Liver (tissue), 8 donors: ENCODE measurements at regions not wholly inside any gene's neighbourhood (a gene's known extent, or its start where the extent isn't known, plus 50 kb on each side); places are given as distances from the start of the nearest gene placed in this dataset.

ENCODE experiments used
- DNase-seq: peaks from one replicate; pipeline ENCODE4 v3.0.0-alpha.2; 2017; ENCODE audit warnings: low spot score
- H3K27ac ChIP-seq, 2 donors: one replicate each; pipeline ENCODE4 v1.7.0; 2013; ENCODE audit warnings: inconsistent platforms in 2 of 2, low read length in 2 of 2, control low read depth in 1 of 2, low read depth in 1 of 2, mild to moderate bottlenecking in 1 of 2
- H3K27me3 ChIP-seq, 4 donors: one replicate each; pipeline versions ENCODE4 v1.6.1 to v1.7.0; 2013; ENCODE audit warnings: low read length in 3 of 4, inconsistent platforms in 1 of 4, mild to moderate bottlenecking in 1 of 4, moderate library complexity in 1 of 4; ENCODE audit not compliant: control insufficient read depth in 4 of 4, insufficient read depth in 4 of 4
- H3K36me3 ChIP-seq, 4 donors: one replicate each; pipeline versions ENCODE4 v1.6.1 to v1.7.0; 2013; ENCODE audit warnings: low read length in 3 of 4, mild to moderate bottlenecking in 3 of 4, low read depth in 1 of 4, moderate library complexity in 1 of 4; ENCODE audit not compliant: control insufficient read depth in 4 of 4, insufficient read depth in 3 of 4
- H3K4me1 ChIP-seq, 4 donors: one replicate each; pipeline versions ENCODE4 v1.6.1 to v1.7.0; 2013; ENCODE audit warnings: low read length in 3 of 4, mild to moderate bottlenecking in 3 of 4, moderate library complexity in 1 of 4; ENCODE audit not compliant: control insufficient read depth in 4 of 4, insufficient read depth in 4 of 4
- H3K4me3 ChIP-seq, 3 donors: one replicate each; pipeline versions ENCODE4 v1.6.1 to v1.7.0; 2013; ENCODE audit warnings: low read length in 3 of 3, control low read depth in 1 of 3, low read depth in 1 of 3, mild to moderate bottlenecking in 1 of 3
- H3K9ac ChIP-seq, 2 donors: one replicate each; pipeline ENCODE4 v1.7.0; 2013; ENCODE audit warnings: low read length in 2 of 2, mild to moderate bottlenecking in 2 of 2, moderate library complexity in 2 of 2, control low read depth in 1 of 2, low read depth in 1 of 2
- H3K9me3 ChIP-seq, 4 donors: one replicate each; pipeline versions ENCODE4 v1.6.1 to v1.7.0; 2013; ENCODE audit warnings: low read length in 3 of 4; ENCODE audit not compliant: control insufficient read depth in 4 of 4
- ATF3 ChIP-seq: IDR thresholded peaks from 2 replicates; pipeline ENCODE4 v1.6.1; 2016; ENCODE audit warnings: antibody characterized with exemption
- CTCF ChIP-seq: fragments of 150-350 bp; IDR thresholded peaks from 2 replicates; pipeline ENCODE4 v1.5.1; 2017; ENCODE audit warnings: improper control_type of control experiment, low read depth, low read length; ENCODE audit not compliant: missing input control
- EGR1 ChIP-seq, 2 donors: IDR thresholded peaks; 2 replicates each; pipeline ENCODE4 v1.6.1; 2016 to 2018; ENCODE audit warnings: antibody characterized with exemption in 2 of 2, low read depth in 2 of 2
- FOXA1 ChIP-seq: IDR thresholded peaks from 2 replicates; pipeline ENCODE4 v1.6.1; 2016; ENCODE audit warnings: antibody characterized with exemption
- FOXA2 ChIP-seq: IDR thresholded peaks from 2 replicates; pipeline ENCODE4 v1.6.1; 2016; ENCODE audit warnings: antibody characterized with exemption
- GABPA ChIP-seq, 2 donors: IDR thresholded peaks in 1 of 2; conservative IDR thresholded peaks in 1 of 2; 2 replicates each; pipeline ENCODE4 v1.6.1; 2016; ENCODE audit warnings: antibody characterized with exemption in 2 of 2, mild to moderate bottlenecking in 1 of 2, moderate library complexity in 1 of 2
- HNF4A ChIP-seq, 2 donors: conservative IDR thresholded peaks; 2 replicates each; pipeline ENCODE4 v1.6.1; 2016; ENCODE audit warnings: antibody characterized with exemption in 2 of 2, mild to moderate bottlenecking in 2 of 2
- HNF4G ChIP-seq: IDR thresholded peaks from 2 replicates; pipeline ENCODE4 v1.6.1; 2016; ENCODE audit warnings: antibody characterized with exemption
- JUND ChIP-seq, 2 donors: IDR thresholded peaks; 2 replicates each; pipeline ENCODE4 v1.6.1; 2016; ENCODE audit warnings: antibody characterized with exemption in 2 of 2
- MAX ChIP-seq: IDR thresholded peaks from 2 replicates; pipeline ENCODE4 v1.6.1; 2016; ENCODE audit warnings: antibody characterized with exemption
- NR2F2 ChIP-seq: IDR thresholded peaks from 2 replicates; pipeline ENCODE4 v1.6.1; 2016; ENCODE audit warnings: antibody characterized with exemption
- RAD21 ChIP-seq, 2 donors: IDR thresholded peaks; 2 replicates each; pipeline ENCODE4 v1.6.1; 2016; ENCODE audit warnings: antibody characterized with exemption in 2 of 2, mild to moderate bottlenecking in 2 of 2
- REST ChIP-seq: IDR thresholded peaks from 2 replicates; pipeline ENCODE4 v1.6.1; 2016; ENCODE audit warnings: antibody characterized with exemption, mild to moderate bottlenecking
- RXRA ChIP-seq, 2 donors: IDR thresholded peaks; 2 replicates each; pipeline ENCODE4 v1.6.1; 2017 to 2018; ENCODE audit warnings: antibody characterized with exemption in 2 of 2, mild to moderate bottlenecking in 1 of 2
- SP1 ChIP-seq: IDR thresholded peaks from 2 replicates; pipeline ENCODE4 v1.6.1; 2018; ENCODE audit warnings: antibody characterized with exemption, mild to moderate bottlenecking
- TAF1 ChIP-seq: conservative IDR thresholded peaks from 2 replicates; pipeline ENCODE4 v1.6.1; 2016; ENCODE audit warnings: antibody characterized with exemption, mild to moderate bottlenecking
- YY1 ChIP-seq: IDR thresholded peaks from 2 replicates; pipeline ENCODE4 v1.6.1; 2016; ENCODE audit warnings: antibody characterized with exemption, mild to moderate bottlenecking
- ZBTB33 ChIP-seq: IDR thresholded peaks from 2 replicates; pipeline ENCODE4 v1.6.1; 2016; ENCODE audit warnings: antibody characterized with exemption
- WGBS: extraction: QIAGEN DNeasy Blood & Tissue Kit; methylation state at CpG from one replicate; pipeline ENCODE4 v1.1.7; 2013; 5-methylcytosine and 5-hydroxymethylcytosine counted together
- donor health status: healthy.
- donor health status: healthy.
- donor health status: healthy.
- donor health status: healthy.
- donor health status: healthy.

GRCh38 chr14:66240105-66240504, 246.1 kb upstream of the CCDC196 start:
- H3K9ac ChIP-seq = no peak overlapping the region
- no peaks in the 10 kb centered on the region for H3K36me3 ChIP-seq
- H3K9me3 ChIP-seq = no peaks in the 10 kb centered on the region
- no peak overlapping the region for H3K27ac ChIP-seq
- DNase-seq = no peak
- H3K4me1 ChIP-seq = no peaks in the 10 kb centered on the region
- no peak overlapping the region for H3K4me3 ChIP-seq
- no peak for TF ChIP-seq FOXA2
- TF ChIP-seq TAF1 = no peak
- TF ChIP-seq EGR1 (IDR thresholded peaks at IDR 0.05; ENCODE audit: low read depth in 2 of 2) = no peak
- no peak for TF ChIP-seq GABPA (IDR thresholded peaks at IDR 0.05 in 1 of 2, conservative IDR thresholded peaks at IDR 0.05 in 1 of 2)
- TF ChIP-seq HNF4G = no peak
- no peak for TF ChIP-seq JUND (IDR thresholded peaks at IDR 0.05)
- TF ChIP-seq FOXA1 = no peak
- TF ChIP-seq RAD21 (IDR thresholded peaks at IDR 0.05) = no peak
- TF ChIP-seq ZBTB33 = no peak
- no peak for TF ChIP-seq MAX
- TF ChIP-seq NR2F2 = no peak
- TF ChIP-seq ATF3 = no peak
- TF ChIP-seq YY1 = no peak
- TF ChIP-seq SP1 = no peak
- H3K27me3 ChIP-seq = peaks cover 0 to 2% (median 0%) of the 10 kb centered on the region in 4 donors

- Histone ChIP-seq H3K9me3 (no peaks in the 10 kb centered on the region), H3K27me3 (no peaks in the 10 kb centered on the region), H3K27ac (no peak overlapping the region), H3K9ac (no peak overlapping the region), H3K36me3 (no peaks in the 10 kb centered on the region), H3K4me1 (no peaks in the 10 kb centered on the region), H3K4me3 (no peak overlapping the region)
- no peak for TF ChIP-seq GABPA (IDR thresholded peaks at IDR 0.05 in 1 of 2, conservative IDR thresholded peaks at IDR 0.05 in 1 of 2)
- DNase-seq = no peak
- 95% methylated on average over 1 of the region's 1 CpG for WGBS
These were observed 244.2 kb upstream of the CCDC196 start for GRCh38 chr14:66242001-66242400.

GRCh38 chr14:66244834-66245233, 241.3 kb upstream of the CCDC196 start:
- Histone ChIP-seq H3K27ac (no peak overlapping the region), H3K4me3 (no peak overlapping the region), H3K36me3 (no peaks in the 10 kb centered on the region), H3K4me1 (no peaks in the 10 kb centered on the region), H3K9ac (no peak overlapping the region), H3K9me3 (no peaks in the 10 kb centered on the region), H3K27me3 (no peaks in the 10 kb centered on the region)
- 88% methylated on average over 5 of the region's 5 CpGs for WGBS
- no peak for DNase-seq
- TF ChIP-seq ZBTB33 (no peak), HNF4A (conservative IDR thresholded peaks at IDR 0.05) (no peak), RXRA (IDR thresholded peaks at IDR 0.05) (no peak), HNF4G (no peak), REST (no peak), FOXA1 (no peak), RAD21 (IDR thresholded peaks at IDR 0.05) (no peak), EGR1 (IDR thresholded peaks at IDR 0.05; ENCODE audit: low read depth in 2 of 2) (no peak), SP1 (no peak), CTCF (no peak), MAX (no peak), TAF1 (no peak), FOXA2 (no peak), GABPA (IDR thresholded peaks at IDR 0.05 in 1 of 2, conservative IDR thresholded peaks at IDR 0.05 in 1 of 2) (no peak), JUND (IDR thresholded peaks at IDR 0.05) (no peak), YY1 (no peak), NR2F2 (no peak)
